Tibial nerve (tissue), 4 donors: ENCODE measurements at regions not wholly inside any gene's neighbourhood (a gene's known extent, or its start where the extent isn't known, plus 50 kb on each side); places are given as distances from the start of the nearest gene placed in this dataset.

Source experiments
- EP300 ChIP-seq, 2 donors: sonication (generic); formaldehyde crosslinking; IDR thresholded peaks; one replicate each; pipeline ENCODE4 v1.6.1; 2017; ENCODE audit warnings: antibody characterized with exemption in 2 of 2, mild to moderate bottlenecking in 1 of 2
- POLR2A ChIP-seq, 2 donors: fragments of 450-650 bp; IDR thresholded peaks; one replicate each; pipeline ENCODE4 v1.6.1; 2017; ENCODE audit warnings: antibody characterized with exemption in 2 of 2, mild to moderate bottlenecking in 2 of 2, moderate library complexity in 2 of 2
- TF ChIP-seq, protein P1 (sequence below), 5 experiments: fragments of 200-600 bp in 3 of 5; fragments of 450-650 bp in 2 of 5; sonication (generic) in 3 of 5; IDR thresholded peaks; one replicate each; pipeline ENCODE4 v1.5.1; 2016 to 2019; ENCODE audit warnings: antibody characterized with exemption in 5 of 5, mild to moderate bottlenecking in 3 of 5, moderate library complexity in 2 of 5

DNA sequence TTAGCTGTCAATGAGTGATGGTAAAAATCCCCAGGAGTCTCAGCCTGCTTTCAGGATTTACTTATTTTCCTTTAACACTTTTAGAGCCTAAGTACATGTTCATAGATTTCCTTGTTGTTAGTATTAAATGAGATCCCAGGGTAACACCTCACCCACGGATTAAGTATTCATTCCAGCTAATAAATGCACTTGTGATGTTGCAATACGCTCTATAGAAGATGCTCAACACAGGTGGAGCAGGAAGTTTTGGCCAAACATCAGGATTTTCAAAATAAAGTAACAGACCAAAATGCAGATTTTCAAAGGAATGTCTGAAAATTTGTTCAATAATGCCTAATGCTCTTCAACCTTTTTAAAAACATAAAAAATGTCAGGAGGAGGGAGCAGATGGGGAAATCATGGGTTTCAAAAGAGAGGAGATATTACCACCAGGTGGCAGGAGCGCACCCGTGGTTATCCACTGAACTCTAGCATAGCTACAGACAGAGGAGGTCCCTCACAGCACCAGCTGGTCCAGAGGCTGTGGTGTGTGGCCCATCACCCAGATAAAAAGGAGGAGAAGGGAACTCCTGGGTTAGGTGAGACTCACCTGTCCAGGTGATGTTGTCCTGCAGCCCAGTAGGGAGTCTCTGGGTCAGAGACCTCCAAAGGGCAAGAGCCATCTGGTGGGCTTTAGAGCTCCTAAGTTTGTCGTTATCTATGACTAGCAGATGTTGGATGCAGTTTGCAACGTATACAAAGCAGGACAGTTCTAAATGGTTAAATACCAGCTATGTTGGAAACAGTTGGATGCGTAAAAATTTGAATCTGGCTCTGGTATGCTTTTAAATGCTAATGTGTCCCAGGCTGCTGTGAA lies 1158.4 kb upstream of the TMEM132C start:
- TF ChIP-seq, protein P1, sequence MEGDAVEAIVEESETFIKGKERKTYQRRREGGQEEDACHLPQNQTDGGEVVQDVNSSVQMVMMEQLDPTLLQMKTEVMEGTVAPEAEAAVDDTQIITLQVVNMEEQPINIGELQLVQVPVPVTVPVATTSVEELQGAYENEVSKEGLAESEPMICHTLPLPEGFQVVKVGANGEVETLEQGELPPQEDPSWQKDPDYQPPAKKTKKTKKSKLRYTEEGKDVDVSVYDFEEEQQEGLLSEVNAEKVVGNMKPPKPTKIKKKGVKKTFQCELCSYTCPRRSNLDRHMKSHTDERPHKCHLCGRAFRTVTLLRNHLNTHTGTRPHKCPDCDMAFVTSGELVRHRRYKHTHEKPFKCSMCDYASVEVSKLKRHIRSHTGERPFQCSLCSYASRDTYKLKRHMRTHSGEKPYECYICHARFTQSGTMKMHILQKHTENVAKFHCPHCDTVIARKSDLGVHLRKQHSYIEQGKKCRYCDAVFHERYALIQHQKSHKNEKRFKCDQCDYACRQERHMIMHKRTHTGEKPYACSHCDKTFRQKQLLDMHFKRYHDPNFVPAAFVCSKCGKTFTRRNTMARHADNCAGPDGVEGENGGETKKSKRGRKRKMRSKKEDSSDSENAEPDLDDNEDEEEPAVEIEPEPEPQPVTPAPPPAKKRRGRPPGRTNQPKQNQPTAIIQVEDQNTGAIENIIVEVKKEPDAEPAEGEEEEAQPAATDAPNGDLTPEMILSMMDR (IDR thresholded peaks at IDR 0.05) = peak; percentile 26 to 66 (median 51)
- no peak for TF ChIP-seq POLR2A (IDR thresholded peaks at IDR 0.05)
- TF ChIP-seq EP300 (IDR thresholded peaks at IDR 0.05) = no peak
